Thyroid gland (tissue), 4 donors: ENCODE measurements at regions not wholly inside any gene's neighbourhood (a gene's known extent, or its start where the extent isn't known, plus 50 kb on each side); places are given as distances from the start of the nearest gene placed in this dataset.
A peak's percentile ranks its signal among the peaks of the same experiment; 100 is the strongest.

ENCODE experiments used
- DNase-seq, 2 donors: peaks; one replicate each; pipeline ENCODE4 v3.0.0-alpha.2; 2019
- H3K27ac ChIP-seq, 3 donors: fragments of 200-600 bp; sonication (generic); 1 replicate in 2 of 3; 2 replicates in 1 of 3; pipeline ENCODE4 v1.5.1; 2016 to 2019; ENCODE audit warnings: mild to moderate bottlenecking in 1 of 3, moderate library complexity in 1 of 3
- H3K27me3 ChIP-seq: fragments of 200-600 bp; sonication (generic); one replicate; pipeline ENCODE4 v1.5.1; 2019
- H3K36me3 ChIP-seq, 2 donors: fragments of 200-600 bp; sonication (generic); one replicate each; pipeline ENCODE4 v1.5.1; 2016 to 2019
- H3K4me1 ChIP-seq, 2 donors: fragments of 200-600 bp; sonication (generic); one replicate each; pipeline ENCODE4 v1.5.1; 2017 to 2019
- H3K4me3 ChIP-seq, 3 donors: fragments of 200-600 bp; sonication (generic); replicated peaks in 1 of 3; 1 replicate in 2 of 3; 2 replicates in 1 of 3; pipeline ENCODE4 v1.5.1; 2016; ENCODE audit warnings: mild to moderate bottlenecking in 1 of 3
- H3K9me3 ChIP-seq: fragments of 200-600 bp; sonication (generic); one replicate; pipeline ENCODE4 v1.5.1; 2017
- CTCF ChIP-seq, 6 experiments: fragments of 200-600 bp in 3 of 6; fragments of 450-650 bp in 3 of 6; sonication (generic) in 3 of 6; IDR thresholded peaks; one replicate each; pipeline ENCODE4 v1.5.1; 2016 to 2019; ENCODE audit warnings: antibody characterized with exemption in 6 of 6, mild to moderate bottlenecking in 2 of 6, inconsistent platforms in 1 of 6, moderate library complexity in 1 of 6
- POLR2A ChIP-seq, 2 donors: fragments of 450-650 bp; IDR thresholded peaks; one replicate each; pipeline ENCODE4 v1.6.1; 2017; ENCODE audit warnings: antibody characterized with exemption in 2 of 2, mild to moderate bottlenecking in 2 of 2, moderate library complexity in 1 of 2
- WGBS, 2 donors: methylation state at CpG; one replicate each; pipeline ENCODE4 v1.1.5; 2017; 5-methylcytosine and 5-hydroxymethylcytosine counted together
- intact Hi-C: fragments of 100-400 bp; cut with DNase I; formaldehyde crosslinking; loops from one replicate; pipeline ENCODE4 v1.15.1; 2023

GRCh38 chr18:44582456-44582855 lies 98.2 kb upstream of the SETBP1 start:
- Histone ChIP-seq H3K27me3 (no peaks in the 10 kb centered on the region), H3K27ac (no peak overlapping the region), H3K4me3 (no peak overlapping the region), H3K36me3 (no peaks in the 10 kb centered on the region), H3K9me3 (no peaks in the 10 kb centered on the region), H3K4me1 (no peaks in the 10 kb centered on the region)
- TF ChIP-seq CTCF (IDR thresholded peaks at IDR 0.05) (no peak), POLR2A (IDR thresholded peaks at IDR 0.05) (no peak)
- no peak for DNase-seq
- intact Hi-C loops, result no loop called here

GRCh38 chr18:44584900-44585299 lies 95.8 kb upstream of the SETBP1 start:
- intact Hi-C loops, result no loop called here

DNA sequence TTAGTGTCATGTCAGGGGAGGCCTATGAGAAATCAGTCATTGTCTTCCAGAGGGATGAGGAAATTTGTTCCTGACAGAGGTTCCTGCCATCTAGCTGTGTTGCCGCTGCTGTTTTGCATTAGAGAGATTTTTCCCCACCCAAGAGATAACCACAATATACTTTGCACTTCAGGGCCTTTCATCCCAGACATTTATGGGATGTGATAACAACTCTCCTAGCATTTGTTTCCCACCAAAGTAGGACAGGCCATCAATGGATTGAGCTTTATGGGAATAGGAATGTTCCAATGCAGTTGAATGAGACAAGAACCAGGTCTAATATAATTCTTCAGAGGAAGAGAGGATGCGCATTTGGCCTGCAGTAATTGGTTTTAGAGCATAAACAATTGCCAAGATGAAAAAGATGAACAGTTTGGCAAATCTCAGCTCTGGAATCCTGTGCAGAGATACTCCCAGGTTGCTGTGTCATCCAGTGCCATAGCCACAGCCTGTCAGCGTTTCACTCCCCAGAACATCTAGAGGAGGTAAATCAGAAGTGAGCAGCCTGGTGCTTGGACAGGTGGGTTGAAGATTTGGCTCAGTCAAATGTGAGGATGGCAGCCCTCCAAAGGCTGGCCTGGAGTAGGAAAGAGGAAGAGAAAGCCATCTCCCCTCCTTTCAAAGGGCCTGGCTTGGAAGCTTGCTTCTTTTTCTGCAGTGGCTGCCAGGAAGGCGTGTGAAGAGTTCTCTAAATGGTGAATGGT lies 93.7 kb upstream of the SETBP1 start:
- Histone ChIP-seq H3K36me3 (no peaks in the 10 kb centered on the region), H3K27ac (no peak overlapping the region), H3K9me3 (no peaks in the 10 kb centered on the region), H3K4me1 (peaks cover 0 to 7% of the 10 kb centered on the region in 2 donors), H3K4me3 (no peak overlapping the region), H3K27me3 (no peaks in the 10 kb centered on the region)
- WGBS, 2 donors, result 76 to 84% methylated on average over 4 of the region's 4 CpGs
- no peak for TF ChIP-seq POLR2A (IDR thresholded peaks at IDR 0.05)
- TF ChIP-seq CTCF (IDR thresholded peaks at IDR 0.05), result no peak
- intact Hi-C loops, result no loop called here
- DNase-seq, result peak; percentile 65 to 71

More at GRCh38 chr18:44584900-44585299, 95.8 kb upstream of the SETBP1 start:
- H3K4me3 ChIP-seq, result no peak overlapping the region
- no peak overlapping the region for H3K27ac ChIP-seq
- TF ChIP-seq CTCF (IDR thresholded peaks at IDR 0.05) (no peak), POLR2A (IDR thresholded peaks at IDR 0.05) (no peak)
- no peak for DNase-seq
- no peaks in the 10 kb centered on the region for H3K36me3 ChIP-seq
- H3K4me1 ChIP-seq, result peaks cover 0 to 7% of the 10 kb centered on the region in 2 donors
- no peaks in the 10 kb centered on the region for H3K9me3 ChIP-seq
- no peaks in the 10 kb centered on the region for H3K27me3 ChIP-seq

GRCh38 chr18:44588508-44588907 lies 92.2 kb upstream of the SETBP1 start:
- 65 to 77% methylated on average over 2 of the region's 2 CpGs for whole genome bisulfite sequencing, 2 donors
- no peak for TF ChIP-seq CTCF (IDR thresholded peaks at IDR 0.05)
- no peak for TF ChIP-seq POLR2A (IDR thresholded peaks at IDR 0.05)
- intact Hi-C loops, result no loop called here
- Histone ChIP-seq H3K4me3 (no peak overlapping the region), H3K4me1 (peaks cover 0 to 7% of the 10 kb centered on the region in 2 donors), H3K27ac (no peak overlapping the region), H3K36me3 (no peaks in the 10 kb centered on the region), H3K27me3 (no peaks in the 10 kb centered on the region), H3K9me3 (no peaks in the 10 kb centered on the region)
- no peak for DNase-seq

- H3K4me3 ChIP-seq, result no peak overlapping the region
- DNase-seq, result no peak
- TF ChIP-seq POLR2A (IDR thresholded peaks at IDR 0.05) (no peak), CTCF (IDR thresholded peaks at IDR 0.05) (no peak)
- H3K36me3 ChIP-seq, result no peaks in the 10 kb centered on the region
- H3K4me1 ChIP-seq, result peaks cover 9 to 10% of the 10 kb centered on the region in 2 donors
- intact Hi-C loops, result no loop called here
- no peaks in the 10 kb centered on the region for H3K9me3 ChIP-seq
- no peaks in the 10 kb centered on the region for H3K27me3 ChIP-seq
- no peak overlapping the region for H3K27ac ChIP-seq
- WGBS, 2 donors, result 87 to 91% methylated on average over 3 of the region's 3 CpGs
These were observed 90.9 kb upstream of the SETBP1 start for GRCh38 chr18:44589693-44590355.
